Gastrocnemius medialis (tissue), 4 donors: ENCODE measurements at regions not wholly inside any gene's neighbourhood (a gene's known extent, or its start where the extent isn't known, plus 50 kb on each side); places are given as distances from the start of the nearest gene placed in this dataset.

Source experiments
- POLR2A ChIP-seq, 2 donors: fragments of 450-650 bp; IDR thresholded peaks; one replicate each; pipeline ENCODE4 v1.6.1; 2017; ENCODE audit warnings: antibody characterized with exemption in 2 of 2, mild to moderate bottlenecking in 2 of 2, moderate library complexity in 2 of 2
- TF ChIP-seq, protein P1 (sequence below), 5 experiments: fragments of 450-650 bp in 3 of 5; fragments of 200-600 bp in 2 of 5; sonication (generic) in 2 of 5; IDR thresholded peaks in 4 of 5; conservative IDR thresholded peaks in 1 of 5; 1 replicate in 4 of 5; 2 replicates in 1 of 5; pipeline ENCODE4 v1.5.1; 2016 to 2019; ENCODE audit warnings: antibody characterized with exemption in 5 of 5, mild to moderate bottlenecking in 3 of 5, moderate library complexity in 3 of 5

DNA sequence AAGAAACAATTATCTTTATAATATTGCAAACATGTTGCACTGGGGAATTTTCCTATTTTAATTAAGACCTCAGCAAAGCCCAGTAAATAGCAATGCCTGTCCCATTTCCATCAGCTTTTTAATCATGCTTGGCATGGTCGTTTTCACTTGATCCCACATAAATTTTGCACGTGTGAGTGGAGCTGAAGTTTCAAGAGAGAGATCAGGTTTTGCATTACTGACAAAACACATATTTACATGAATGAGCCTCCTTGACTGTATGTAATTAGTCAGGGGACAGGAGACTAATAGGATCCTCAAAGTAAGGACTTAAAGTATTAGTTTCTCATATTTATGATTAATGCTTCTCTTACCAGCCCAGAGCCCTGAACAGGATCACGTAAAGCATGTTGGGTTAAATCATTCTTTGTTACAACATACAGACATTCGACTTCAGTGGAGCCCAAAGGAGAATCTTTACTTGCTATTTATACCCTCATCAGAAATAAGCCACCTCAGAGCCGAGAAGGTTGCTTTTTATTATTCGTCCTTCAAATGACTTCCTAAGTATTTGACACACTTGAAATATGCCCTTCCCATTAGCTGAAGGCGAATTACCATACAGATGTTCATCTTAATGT lies 711.3 kb downstream of the GALR1 start:
- TF ChIP-seq, protein P1, sequence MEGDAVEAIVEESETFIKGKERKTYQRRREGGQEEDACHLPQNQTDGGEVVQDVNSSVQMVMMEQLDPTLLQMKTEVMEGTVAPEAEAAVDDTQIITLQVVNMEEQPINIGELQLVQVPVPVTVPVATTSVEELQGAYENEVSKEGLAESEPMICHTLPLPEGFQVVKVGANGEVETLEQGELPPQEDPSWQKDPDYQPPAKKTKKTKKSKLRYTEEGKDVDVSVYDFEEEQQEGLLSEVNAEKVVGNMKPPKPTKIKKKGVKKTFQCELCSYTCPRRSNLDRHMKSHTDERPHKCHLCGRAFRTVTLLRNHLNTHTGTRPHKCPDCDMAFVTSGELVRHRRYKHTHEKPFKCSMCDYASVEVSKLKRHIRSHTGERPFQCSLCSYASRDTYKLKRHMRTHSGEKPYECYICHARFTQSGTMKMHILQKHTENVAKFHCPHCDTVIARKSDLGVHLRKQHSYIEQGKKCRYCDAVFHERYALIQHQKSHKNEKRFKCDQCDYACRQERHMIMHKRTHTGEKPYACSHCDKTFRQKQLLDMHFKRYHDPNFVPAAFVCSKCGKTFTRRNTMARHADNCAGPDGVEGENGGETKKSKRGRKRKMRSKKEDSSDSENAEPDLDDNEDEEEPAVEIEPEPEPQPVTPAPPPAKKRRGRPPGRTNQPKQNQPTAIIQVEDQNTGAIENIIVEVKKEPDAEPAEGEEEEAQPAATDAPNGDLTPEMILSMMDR (IDR thresholded peaks at IDR 0.05 in 4 of 5, conservative IDR thresholded peaks at IDR 0.05 in 1 of 5), result no peak
- TF ChIP-seq POLR2A (IDR thresholded peaks at IDR 0.05), result no peak
